T-helper 1 cell treated with Interleukin-12 subunit alpha and Interleukin-12 subunit beta and Interleukin-4 antibody, amounts not matched to agents 30 ng/mL and 1 ng/mL, for 36 hours (primary cell): ENCODE measurements at regions not wholly inside any gene's neighbourhood (a gene's known extent, or its start where the extent isn't known, plus 50 kb on each side); places are given as distances from the start of the nearest gene placed in this dataset.
"Not testable (repeated sequence)": the region's sequence is repeated elsewhere in the genome, so short reads cannot be mapped to it uniquely, and the experiment has no call there.

Experiments used
- intact Hi-C: fragments of 100-400 bp; cut with micrococcal nuclease; formaldehyde crosslinking; loops from one replicate; pipeline ENCODE4 v1.15.1; 2024

GRCh38 chr21:36207577-36208320 is 51.1 kb downstream of the DOP1B start:
- intact Hi-C loops, result loop anchor here (2.0 kb wide), 1 partner anchor 113 kb away; the partner anchor contains the start of gene MORC3

GRCh38 chr21:36208326-36209013 is 51.8 kb downstream of the DOP1B start:
- intact Hi-C loops, result loop anchor here (1.0 to 2.0 kb wide), 3 partner anchors 55 to 112 kb away; partner anchors contain the start of gene MORC3

GRCh38 chr21:36209626-36210171 is 53.1 kb downstream of the DOP1B start:
- intact Hi-C loops, result loop anchor here (1.0 to 2.0 kb wide), 3 partner anchors 56 to 111 kb away; partner anchors contain the start of gene MORC3

- intact Hi-C loops, result no loop called here
Observed at GRCh38 chr21:36210779-36211659, 54.4 kb downstream of the DOP1B start.

GRCh38 chr21:36211660-36212512 is 55.3 kb downstream of the DOP1B start:
- intact Hi-C loops, result no loop called here

- intact Hi-C loops, result no loop called here
Observed at GRCh38 chr21:36212513-36212780, 55.8 kb downstream of the DOP1B start.

GRCh38 chr21:36214561-36214960 is 57.9 kb downstream of the DOP1B start:
- intact Hi-C loops, result no loop called here

GRCh38 chr21:36217743-36218142 is 61.1 kb downstream of the DOP1B start:
- intact Hi-C loops, result no loop called here

GRCh38 chr21:36218691-36219090 is 62.1 kb downstream of the DOP1B start:
- intact Hi-C loops, result no loop called here

- intact Hi-C loops, result no loop called here
Observed at GRCh38 chr21:36223451-36223850, 66.8 kb downstream of the DOP1B start.

GRCh38 chr21:36229181-36229580 is 72.6 kb downstream of the DOP1B start:
- intact Hi-C loops, result no loop called here

- intact Hi-C loops, result not testable (repeated sequence)
Observed at GRCh38 chr21:36231444-36231843, 74.8 kb downstream of the DOP1B start.

- intact Hi-C loops, result no loop called here
Observed at GRCh38 chr21:36232641-36233040, 76.0 kb downstream of the DOP1B start.

GRCh38 chr21:36235058-36235582 is 78.5 kb downstream of the DOP1B start:
- intact Hi-C loops, result no loop called here

- intact Hi-C loops, result no loop called here
Observed at GRCh38 chr21:36236052-36236730, 79.6 kb downstream of the DOP1B start.

- intact Hi-C loops, result no loop called here
Observed at GRCh38 chr21:36237441-36237840, 80.8 kb downstream of the DOP1B start.

- intact Hi-C loops, result no loop called here
Observed at GRCh38 chr21:36239585-36239984, 80.4 kb upstream of the MORC3 start.

GRCh38 chr21:36241717-36242116 is 78.3 kb upstream of the MORC3 start:
- intact Hi-C loops, result no loop called here

GRCh38 chr21:36245115-36245514 is 74.9 kb upstream of the MORC3 start:
- intact Hi-C loops, result no loop called here

- intact Hi-C loops, result no loop called here
Observed at GRCh38 chr21:36245649-36246048, 74.3 kb upstream of the MORC3 start.
